LNCaP clone FGC (cell line): ENCODE measurements at regions not wholly inside any gene's neighbourhood (a gene's known extent, or its start where the extent isn't known, plus 50 kb on each side); places are given as distances from the start of the nearest gene placed in this dataset.

Experiments used
- DNase-seq: peaks from one replicate; pipeline ENCODE4 v3.0.0-alpha.2; 2011; ENCODE audit warnings: low read depth
- H3K4me3 ChIP-seq: 2 replicates; pipeline ENCODE4 v1.5.1; 2011; ENCODE audit warnings: mild to moderate bottlenecking, low read depth, low read length, control low read depth
- CTCF ChIP-seq: IDR thresholded peaks from 2 replicates; pipeline ENCODE4 v1.5.1; 2012; ENCODE audit warnings: mild to moderate bottlenecking; ENCODE audit not compliant: control insufficient read depth, insufficient read depth; ENCODE audit errors: extremely low read depth

GRCh38 chr6:167643223-167643622 is 183.5 kb upstream of the AFDN start:
- no peak overlapping the region for H3K4me3 ChIP-seq
- DNase-seq: no peak
- no peak for TF ChIP-seq CTCF

- no peak overlapping the region for H3K4me3 ChIP-seq
- TF ChIP-seq CTCF: no peak
- DNase-seq: no peak
Measured at GRCh38 chr6:167643716-167644115, 183.0 kb upstream of the AFDN start.

GRCh38 chr6:167644412-167645132 is 182.1 kb upstream of the AFDN start:
- no peak for DNase-seq
- no peak overlapping the region for H3K4me3 ChIP-seq

GRCh38 chr6:167645368-167645767 is 181.3 kb upstream of the AFDN start:
- no peak overlapping the region for H3K4me3 ChIP-seq
- DNase-seq: no peak
- TF ChIP-seq CTCF: no peak

More at GRCh38 chr6:167644412-167645132, 182.1 kb upstream of the AFDN start:
- TF ChIP-seq CTCF: no peak

- H3K4me3 ChIP-seq: no peak overlapping the region
- DNase-seq: no peak
- no peak for TF ChIP-seq CTCF
Measured at GRCh38 chr6:167647306-167647705, 179.4 kb upstream of the AFDN start.

- TF ChIP-seq CTCF: no peak
- H3K4me3 ChIP-seq: no peak overlapping the region
- no peak for DNase-seq
Measured at GRCh38 chr6:167647737-167648470, 178.8 kb upstream of the AFDN start.
